ENCODE measurements at regions not wholly inside any gene's neighbourhood (a gene's known extent, or its start where the extent isn't known, plus 50 kb on each side); places are given as distances from the start of the nearest gene placed in this dataset.
"Not testable (repeated sequence)": the region's sequence is repeated elsewhere in the genome, so short reads cannot be mapped to it uniquely, and the experiment has no call there.

DNA sequence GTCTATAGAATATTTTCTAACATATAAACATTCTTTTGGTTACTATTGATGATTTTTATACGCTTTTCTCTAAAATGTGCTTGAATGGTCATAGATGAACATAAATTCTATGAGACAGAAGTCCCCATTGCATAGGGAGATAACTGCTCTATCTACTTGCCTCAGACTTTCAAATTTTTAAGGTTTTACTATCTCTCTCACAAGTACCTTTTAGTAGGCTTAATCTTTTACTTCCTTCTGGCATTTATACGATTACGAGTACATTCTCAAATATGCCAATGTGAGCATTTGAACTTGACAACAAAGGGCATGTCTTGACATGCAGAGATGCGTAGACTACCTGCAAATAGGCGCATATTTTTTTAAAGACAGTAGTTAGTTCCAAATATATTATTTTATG lies 935.9 kb upstream of the LRATD1 start:
- no peak overlapping the region for H3K9ac ChIP-seq (ENCODE audit: low read length in 2 of 2)
- H3K4me3 ChIP-seq (ENCODE audit: low read length in 2 of 2), result no peak overlapping the region
- H3K27ac ChIP-seq (ENCODE audit: low read length), result no peak overlapping the region
- H3K9me3 ChIP-seq (ENCODE audit: control insufficient read depth in 2 of 2, low read length in 2 of 2), result no peaks in the 10 kb centered on the region
- no peaks in the 10 kb centered on the region for H3K27me3 ChIP-seq (ENCODE audit: control insufficient read depth in 1 of 2, insufficient read depth in 2 of 2, low read length in 2 of 2)
- no peaks in the 10 kb centered on the region for H3K4me1 ChIP-seq (ENCODE audit: control insufficient read depth, insufficient read depth, low read length)
- no peaks in the 10 kb centered on the region for H3K36me3 ChIP-seq (ENCODE audit: control insufficient read depth in 2 of 2, insufficient read depth in 2 of 2, low read length in 2 of 2)

DNA sequence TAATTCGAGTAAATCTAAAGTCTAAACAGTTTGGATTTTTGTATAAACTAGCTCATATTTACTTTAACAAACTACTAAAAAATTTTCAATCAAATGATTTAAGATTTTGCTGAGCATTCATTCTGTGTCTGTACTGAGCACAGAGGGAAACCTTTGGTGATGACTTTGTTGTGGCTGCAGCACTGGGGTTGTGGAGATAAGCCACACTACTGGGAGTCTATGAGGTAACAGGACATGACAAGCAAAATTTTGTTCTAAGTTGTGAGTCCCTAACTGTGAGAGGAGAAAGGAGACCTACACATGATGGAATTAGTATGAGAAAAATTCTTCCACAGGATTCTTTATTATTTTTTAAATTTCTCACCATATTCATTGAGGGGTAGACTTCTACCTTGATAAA lies 933.7 kb upstream of the LRATD1 start:
- no peaks in the 10 kb centered on the region for H3K4me1 ChIP-seq (ENCODE audit: control insufficient read depth, insufficient read depth, low read length)
- H3K9ac ChIP-seq (ENCODE audit: low read length in 2 of 2), result no peak overlapping the region
- no peaks in the 10 kb centered on the region for H3K27me3 ChIP-seq (ENCODE audit: control insufficient read depth in 1 of 2, insufficient read depth in 2 of 2, low read length in 2 of 2)
- H3K4me3 ChIP-seq (ENCODE audit: low read length in 2 of 2), result no peak overlapping the region
- no peak overlapping the region for H3K27ac ChIP-seq (ENCODE audit: low read length)
- H3K9me3 ChIP-seq (ENCODE audit: control insufficient read depth in 2 of 2, low read length in 2 of 2), result no peaks in the 10 kb centered on the region
- no peaks in the 10 kb centered on the region for H3K36me3 ChIP-seq (ENCODE audit: control insufficient read depth in 2 of 2, insufficient read depth in 2 of 2, low read length in 2 of 2)

DNA sequence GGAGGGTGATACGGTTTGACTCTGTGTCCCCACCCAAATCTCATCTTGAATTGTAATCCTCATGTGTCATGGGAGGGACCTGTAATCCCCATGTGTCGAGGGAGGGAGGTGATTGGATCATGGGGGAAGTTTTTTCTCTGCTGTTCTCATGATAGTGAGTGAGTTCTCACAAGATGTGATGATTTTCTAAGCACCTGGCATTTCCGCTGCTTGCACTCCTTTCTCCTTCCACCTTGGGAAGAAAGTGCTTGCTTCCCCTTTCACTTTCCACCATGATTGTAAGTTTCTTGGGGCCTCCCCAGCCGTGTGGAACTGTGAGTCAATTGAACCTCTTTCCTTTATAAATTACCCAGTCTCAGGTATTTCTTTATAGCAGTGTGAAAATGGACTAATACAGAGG lies 932.6 kb upstream of the LRATD1 start:
- H3K9me3 ChIP-seq (ENCODE audit: control insufficient read depth in 2 of 2, low read length in 2 of 2); H3K4me3 ChIP-seq (ENCODE audit: low read length in 2 of 2); H3K36me3 ChIP-seq (ENCODE audit: control insufficient read depth in 2 of 2, insufficient read depth in 2 of 2, low read length in 2 of 2); H3K9ac ChIP-seq (ENCODE audit: low read length in 2 of 2); H3K27ac ChIP-seq (ENCODE audit: low read length); H3K27me3 ChIP-seq (ENCODE audit: control insufficient read depth in 1 of 2, insufficient read depth in 2 of 2, low read length in 2 of 2); H3K4me1 ChIP-seq (ENCODE audit: control insufficient read depth, insufficient read depth, low read length): not testable (repeated sequence)

DNA sequence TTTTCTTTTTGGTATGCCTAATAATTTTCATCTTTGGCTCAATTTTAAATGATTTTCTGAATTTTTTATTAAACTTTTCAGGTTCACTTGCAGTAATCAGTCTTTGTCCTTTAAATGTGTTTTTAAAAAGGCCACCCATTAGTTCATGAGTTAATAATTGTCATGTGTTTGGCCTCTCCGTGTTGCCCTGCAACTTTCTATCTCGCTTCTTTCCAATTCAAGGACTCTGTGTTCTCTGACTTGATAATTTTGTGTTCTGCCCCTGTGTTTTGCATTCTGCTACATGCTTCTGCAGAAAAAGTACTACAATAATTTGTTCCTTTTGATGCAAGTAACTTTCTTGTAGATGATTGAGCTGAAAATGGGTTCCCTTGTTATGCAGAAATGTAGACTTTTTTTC lies 921.4 kb upstream of the LRATD1 start:
- H3K27me3 ChIP-seq (ENCODE audit: control insufficient read depth in 1 of 2, insufficient read depth in 2 of 2, low read length in 2 of 2), result no peaks in the 10 kb centered on the region
- no peak overlapping the region for H3K9ac ChIP-seq (ENCODE audit: low read length in 2 of 2)
- no peaks in the 10 kb centered on the region for H3K4me1 ChIP-seq (ENCODE audit: control insufficient read depth, insufficient read depth, low read length)
- H3K4me3 ChIP-seq (ENCODE audit: low read length in 2 of 2), result no peak overlapping the region
- no peaks in the 10 kb centered on the region for H3K9me3 ChIP-seq (ENCODE audit: control insufficient read depth in 2 of 2, low read length in 2 of 2)
- no peaks in the 10 kb centered on the region for H3K36me3 ChIP-seq (ENCODE audit: control insufficient read depth in 2 of 2, insufficient read depth in 2 of 2, low read length in 2 of 2)
- H3K27ac ChIP-seq (ENCODE audit: low read length), result no peak overlapping the region

DNA sequence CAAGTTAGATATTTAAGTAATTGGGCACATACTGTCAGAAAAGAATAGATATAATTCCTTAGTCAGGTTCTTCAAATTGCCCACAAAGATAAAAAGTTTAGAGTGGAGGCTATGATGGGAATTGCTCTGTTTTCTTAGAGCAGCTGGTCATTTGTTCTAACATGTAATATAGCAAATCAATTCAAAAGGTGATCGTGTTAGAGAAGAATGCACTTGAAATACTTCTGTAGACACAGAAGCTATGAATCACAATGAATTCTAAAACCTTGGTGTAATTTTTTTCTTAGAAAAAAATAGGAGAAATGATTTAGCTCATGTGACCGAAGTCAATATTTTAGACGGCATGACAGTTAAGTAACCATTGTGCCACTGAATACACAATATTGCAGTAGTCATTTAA lies 918.1 kb upstream of the LRATD1 start:
- H3K4me1 ChIP-seq (ENCODE audit: control insufficient read depth, insufficient read depth, low read length), result no peaks in the 10 kb centered on the region
- no peaks in the 10 kb centered on the region for H3K9me3 ChIP-seq (ENCODE audit: control insufficient read depth in 2 of 2, low read length in 2 of 2)
- no peak overlapping the region for H3K4me3 ChIP-seq (ENCODE audit: low read length in 2 of 2)
- H3K9ac ChIP-seq (ENCODE audit: low read length in 2 of 2), result no peak overlapping the region
- H3K27me3 ChIP-seq (ENCODE audit: control insufficient read depth in 1 of 2, insufficient read depth in 2 of 2, low read length in 2 of 2), result no peaks in the 10 kb centered on the region
- H3K27ac ChIP-seq (ENCODE audit: low read length), result no peak overlapping the region
- H3K36me3 ChIP-seq (ENCODE audit: control insufficient read depth in 2 of 2, insufficient read depth in 2 of 2, low read length in 2 of 2), result no peaks in the 10 kb centered on the region

GRCh38 chr2:13725945-13726344 lies 906.6 kb upstream of the LRATD1 start:
- Histone ChIP-seq H3K27ac (ENCODE audit: low read length) (no peak overlapping the region), H3K27me3 (ENCODE audit: control insufficient read depth in 1 of 2, insufficient read depth in 2 of 2, low read length in 2 of 2) (no peaks in the 10 kb centered on the region), H3K36me3 (ENCODE audit: control insufficient read depth in 2 of 2, insufficient read depth in 2 of 2, low read length in 2 of 2) (no peaks in the 10 kb centered on the region), H3K9ac (ENCODE audit: low read length in 2 of 2) (no peak overlapping the region), H3K9me3 (ENCODE audit: control insufficient read depth in 2 of 2, low read length in 2 of 2) (no peaks in the 10 kb centered on the region), H3K4me1 (ENCODE audit: control insufficient read depth, insufficient read depth, low read length) (no peaks in the 10 kb centered on the region), H3K4me3 (ENCODE audit: low read length in 2 of 2) (no peak overlapping the region)

- Histone ChIP-seq H3K4me1 (ENCODE audit: control insufficient read depth, insufficient read depth, low read length) (no peaks in the 10 kb centered on the region), H3K36me3 (ENCODE audit: control insufficient read depth in 2 of 2, insufficient read depth in 2 of 2, low read length in 2 of 2) (no peaks in the 10 kb centered on the region), H3K4me3 (ENCODE audit: low read length in 2 of 2) (no peak overlapping the region), H3K27me3 (ENCODE audit: control insufficient read depth in 1 of 2, insufficient read depth in 2 of 2, low read length in 2 of 2) (no peaks in the 10 kb centered on the region), H3K9me3 (ENCODE audit: control insufficient read depth in 2 of 2, low read length in 2 of 2) (peaks cover 4 to 5% of the 10 kb centered on the region in 2 donors), H3K9ac (ENCODE audit: low read length in 2 of 2) (no peak overlapping the region), H3K27ac (ENCODE audit: low read length) (no peak overlapping the region)
Measured at GRCh38 chr2:13745330-13745729, 887.2 kb upstream of the LRATD1 start.

DNA sequence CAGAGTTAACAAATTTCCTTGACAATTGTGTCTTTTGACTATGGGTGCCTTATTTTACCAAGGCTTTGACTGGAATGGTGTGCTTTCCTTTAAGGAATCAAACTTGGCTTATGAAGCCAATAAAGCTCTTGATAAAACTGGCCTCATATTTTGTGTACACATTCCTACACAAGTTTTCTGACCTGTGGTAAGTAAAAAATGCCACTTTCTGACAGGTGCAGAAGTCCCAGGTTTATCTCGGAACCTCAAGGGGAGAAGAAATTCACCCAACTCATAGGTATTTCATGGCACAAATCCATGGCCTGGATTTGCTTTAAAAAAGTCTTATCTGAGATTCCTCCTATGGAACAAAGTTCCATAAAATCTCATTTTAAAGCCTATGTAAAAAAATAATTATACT lies 880.6 kb upstream of the LRATD1 start:
- no peaks in the 10 kb centered on the region for H3K9me3 ChIP-seq (ENCODE audit: control insufficient read depth in 2 of 2, low read length in 2 of 2)
- no peaks in the 10 kb centered on the region for H3K27me3 ChIP-seq (ENCODE audit: control insufficient read depth in 1 of 2, insufficient read depth in 2 of 2, low read length in 2 of 2)
- H3K27ac ChIP-seq (ENCODE audit: low read length), result no peak overlapping the region
- H3K9ac ChIP-seq (ENCODE audit: low read length in 2 of 2), result no peak overlapping the region
- H3K4me1 ChIP-seq (ENCODE audit: control insufficient read depth, insufficient read depth, low read length), result no peaks in the 10 kb centered on the region
- H3K36me3 ChIP-seq (ENCODE audit: control insufficient read depth in 2 of 2, insufficient read depth in 2 of 2, low read length in 2 of 2), result no peaks in the 10 kb centered on the region
- H3K4me3 ChIP-seq (ENCODE audit: low read length in 2 of 2), result no peak overlapping the region

GRCh38 chr2:13758412-13758811 lies 874.1 kb upstream of the LRATD1 start:
- H3K4me3 ChIP-seq (ENCODE audit: low read length in 2 of 2), result no peak overlapping the region
- no peaks in the 10 kb centered on the region for H3K36me3 ChIP-seq (ENCODE audit: control insufficient read depth in 2 of 2, insufficient read depth in 2 of 2, low read length in 2 of 2)
- no peaks in the 10 kb centered on the region for H3K9me3 ChIP-seq (ENCODE audit: control insufficient read depth in 2 of 2, low read length in 2 of 2)
- no peak overlapping the region for H3K9ac ChIP-seq (ENCODE audit: low read length in 2 of 2)
- H3K4me1 ChIP-seq (ENCODE audit: control insufficient read depth, insufficient read depth, low read length), result no peaks in the 10 kb centered on the region
- no peak overlapping the region for H3K27ac ChIP-seq (ENCODE audit: low read length)
- H3K27me3 ChIP-seq (ENCODE audit: control insufficient read depth in 1 of 2, insufficient read depth in 2 of 2, low read length in 2 of 2), result no peaks in the 10 kb centered on the region

DNA sequence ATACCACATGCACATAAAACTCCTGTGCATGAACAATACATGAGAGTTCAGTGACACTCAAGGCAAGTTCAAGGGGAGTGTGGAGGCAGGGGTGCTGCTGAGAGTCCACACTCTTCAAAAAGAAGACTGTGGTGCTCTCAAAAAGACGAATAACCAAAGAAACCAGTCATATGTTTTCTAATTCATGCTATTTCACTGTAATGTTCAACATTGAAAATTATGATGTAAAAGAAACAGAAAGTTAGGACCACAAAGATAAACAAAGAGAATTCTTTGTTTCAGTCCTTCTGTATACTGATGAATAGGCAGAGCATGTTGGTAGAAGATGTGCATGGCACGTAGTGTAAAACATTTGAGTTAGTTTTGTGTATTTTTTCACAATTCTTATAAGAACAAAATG lies 864.2 kb upstream of the LRATD1 start:
- Histone ChIP-seq H3K4me1 (ENCODE audit: control insufficient read depth, insufficient read depth, low read length) (no peaks in the 10 kb centered on the region), H3K9ac (ENCODE audit: low read length in 2 of 2) (no peak overlapping the region), H3K27me3 (ENCODE audit: control insufficient read depth in 1 of 2, insufficient read depth in 2 of 2, low read length in 2 of 2) (no peaks in the 10 kb centered on the region)

DNA sequence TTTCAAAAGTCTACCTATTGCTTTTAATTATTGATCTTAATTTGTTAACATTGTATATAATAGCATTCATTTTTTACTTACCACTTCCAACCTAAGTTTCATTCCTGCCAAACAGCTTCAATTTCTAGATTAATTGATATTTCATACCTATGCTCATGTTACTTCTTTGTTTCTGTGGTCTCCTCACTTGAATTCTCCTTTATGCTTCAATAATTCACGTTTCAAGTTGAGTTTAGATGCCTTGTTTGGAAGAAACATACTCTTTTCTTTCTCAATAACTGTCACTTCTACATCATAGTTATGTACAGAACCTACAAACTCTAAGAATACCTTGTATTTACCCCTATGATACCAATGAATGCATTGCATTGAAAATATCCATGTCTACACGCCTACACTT lies 862.2 kb upstream of the LRATD1 start:
- Histone ChIP-seq H3K4me3 (ENCODE audit: low read length in 2 of 2) (no peak overlapping the region), H3K36me3 (ENCODE audit: control insufficient read depth in 2 of 2, insufficient read depth in 2 of 2, low read length in 2 of 2) (no peaks in the 10 kb centered on the region), H3K27me3 (ENCODE audit: control insufficient read depth in 1 of 2, insufficient read depth in 2 of 2, low read length in 2 of 2) (no peaks in the 10 kb centered on the region), H3K4me1 (ENCODE audit: control insufficient read depth, insufficient read depth, low read length) (no peaks in the 10 kb centered on the region), H3K27ac (ENCODE audit: low read length) (no peak overlapping the region), H3K9me3 (ENCODE audit: control insufficient read depth in 2 of 2, low read length in 2 of 2) (no peaks in the 10 kb centered on the region), H3K9ac (ENCODE audit: low read length in 2 of 2) (no peak overlapping the region)

More for the DNA sequence above, 864.2 kb upstream of the LRATD1 start:
- H3K4me3 ChIP-seq (ENCODE audit: low read length in 2 of 2), result no peak overlapping the region
- H3K27ac ChIP-seq (ENCODE audit: low read length), result no peak overlapping the region
- no peaks in the 10 kb centered on the region for H3K36me3 ChIP-seq (ENCODE audit: control insufficient read depth in 2 of 2, insufficient read depth in 2 of 2, low read length in 2 of 2)
- no peaks in the 10 kb centered on the region for H3K9me3 ChIP-seq (ENCODE audit: control insufficient read depth in 2 of 2, low read length in 2 of 2)

- Histone ChIP-seq H3K27ac (ENCODE audit: low read length) (no peak overlapping the region), H3K36me3 (ENCODE audit: control insufficient read depth in 2 of 2, insufficient read depth in 2 of 2, low read length in 2 of 2) (no peaks in the 10 kb centered on the region), H3K9me3 (ENCODE audit: control insufficient read depth in 2 of 2, low read length in 2 of 2) (no peaks in the 10 kb centered on the region), H3K4me1 (ENCODE audit: control insufficient read depth, insufficient read depth, low read length) (no peaks in the 10 kb centered on the region), H3K9ac (ENCODE audit: low read length in 2 of 2) (no peak overlapping the region), H3K27me3 (ENCODE audit: control insufficient read depth in 1 of 2, insufficient read depth in 2 of 2, low read length in 2 of 2) (no peaks in the 10 kb centered on the region), H3K4me3 (ENCODE audit: low read length in 2 of 2) (no peak overlapping the region)
Measured at GRCh38 chr2:13779996-13780395, 852.5 kb upstream of the LRATD1 start.

Measured in stomach smooth muscle (tissue), 2 donors.